Activated naive CD4-positive, alpha-beta T cell treated with anti-CD3 and anti-CD28 coated beads for 36 hours (primary cell): ENCODE measurements at regions not wholly inside any gene's neighbourhood (a gene's known extent, or its start where the extent isn't known, plus 50 kb on each side); places are given as distances from the start of the nearest gene placed in this dataset.
"Not testable (repeated sequence)": the region's sequence is repeated elsewhere in the genome, so short reads cannot be mapped to it uniquely, and the experiment has no call there.

Experiments used
- CTCF ChIA-PET: fragments of 350-600 bp; sonication (Branson Sonifier 250); formaldehyde crosslinking; loops from one replicate; lab custom pipeline; 2021; ENCODE audit warnings: antibody characterized with exemption; lab: Charles Lee
- DNase-seq: peaks from one replicate; pipeline ENCODE4 v3.0.0-alpha.2; 2020
- H3K27ac Mint-ChIP-seq: one replicate; pipeline ENCODE4 v1.8.0; 2021; ENCODE audit warnings: mild to moderate bottlenecking, mixed read lengths
- H3K27me3 Mint-ChIP-seq: one replicate; pipeline ENCODE4 v1.8.0; 2021; ENCODE audit warnings: low read depth, mixed read lengths
- H3K36me3 Mint-ChIP-seq: one replicate; pipeline ENCODE4 v1.8.0; 2021; ENCODE audit warnings: low read depth, mixed read lengths
- H3K4me1 Mint-ChIP-seq: one replicate; pipeline ENCODE4 v1.8.0; 2021; ENCODE audit warnings: low read depth, mixed read lengths
- H3K4me3 Mint-ChIP-seq: one replicate; pipeline ENCODE4 v1.8.0; 2021; ENCODE audit warnings: mild to moderate bottlenecking, moderate library complexity, mixed read lengths
- H3K9me3 Mint-ChIP-seq: one replicate; pipeline ENCODE4 v1.8.0; 2021; ENCODE audit warnings: mixed read lengths
- intact Hi-C: fragments of 100-400 bp; cut with micrococcal nuclease; formaldehyde crosslinking; loops from one replicate; pipeline ENCODE4 v1.15.1; 2023

GRCh38 chr10:87300163-87300562, 57.4 kb upstream of the NUTM2D start:
- H3K4me1 Mint-ChIP-seq, intact Hi-C loops, DNase-seq, CTCF ChIA-PET, H3K27ac Mint-ChIP-seq, H3K4me3 Mint-ChIP-seq, H3K36me3 Mint-ChIP-seq, H3K27me3 Mint-ChIP-seq, H3K9me3 Mint-ChIP-seq: not testable (repeated sequence)

GRCh38 chr10:87301466-87302115, 56.0 kb upstream of the NUTM2D start:
- H3K27ac Mint-ChIP-seq, H3K4me3 Mint-ChIP-seq, H3K4me1 Mint-ChIP-seq, H3K27me3 Mint-ChIP-seq, H3K36me3 Mint-ChIP-seq, intact Hi-C loops, CTCF ChIA-PET, H3K9me3 Mint-ChIP-seq: not testable (repeated sequence)
- peak; percentile 36 for DNase-seq

- H3K27me3 Mint-ChIP-seq, CTCF ChIA-PET, H3K4me3 Mint-ChIP-seq, DNase-seq, intact Hi-C loops, H3K36me3 Mint-ChIP-seq, H3K27ac Mint-ChIP-seq, H3K9me3 Mint-ChIP-seq, H3K4me1 Mint-ChIP-seq: not testable (repeated sequence)
These were observed 55.4 kb upstream of the NUTM2D start for GRCh38 chr10:87302132-87302531.

- CTCF ChIA-PET, H3K27me3 Mint-ChIP-seq, H3K9me3 Mint-ChIP-seq, H3K4me3 Mint-ChIP-seq, H3K4me1 Mint-ChIP-seq, H3K27ac Mint-ChIP-seq, H3K36me3 Mint-ChIP-seq, intact Hi-C loops, DNase-seq: not testable (repeated sequence)
These were observed 53.8 kb upstream of the NUTM2D start for GRCh38 chr10:87303707-87304106.

- H3K4me1 Mint-ChIP-seq, DNase-seq, CTCF ChIA-PET, H3K4me3 Mint-ChIP-seq, H3K27me3 Mint-ChIP-seq, H3K27ac Mint-ChIP-seq, H3K36me3 Mint-ChIP-seq, H3K9me3 Mint-ChIP-seq, intact Hi-C loops: not testable (repeated sequence)
These were observed 50.9 kb upstream of the NUTM2D start for GRCh38 chr10:87306681-87307080.
